Esophagus mucosa (tissue), 1 donor: ENCODE measurements at regions not wholly inside any gene's neighbourhood (a gene's known extent, or its start where the extent isn't known, plus 50 kb on each side); places are given as distances from the start of the nearest gene placed in this dataset.
"Not testable (repeated sequence)": the region's sequence is repeated elsewhere in the genome, so short reads cannot be mapped to it uniquely, and the experiment has no call there.

Source experiments
- ATAC-seq: fragments of 200-7000 bp; cut with Tn5 transposase; one replicate; pipeline ENCODE4 v1.9.1; 2020
- donor health status: DM: yes; HTN: yes; CAD: no.

DNA sequence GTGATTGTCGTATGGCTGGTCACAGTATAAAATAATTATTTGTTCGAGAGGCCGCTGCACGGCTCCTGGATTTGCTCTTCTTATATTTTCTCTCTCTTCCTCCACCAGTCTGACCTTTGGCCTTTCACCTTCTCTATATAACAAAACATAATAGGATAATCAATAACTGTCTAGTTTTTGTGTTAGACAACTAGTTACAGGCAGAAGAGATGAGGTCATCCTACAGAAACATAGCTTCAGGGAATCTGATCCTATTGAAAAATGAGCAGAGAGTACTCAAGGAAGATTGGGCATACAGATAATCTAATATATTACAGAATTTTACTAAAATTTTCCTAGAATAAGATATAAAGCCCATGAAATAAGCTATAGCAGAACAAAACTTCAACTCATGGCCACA, 731.3 kb upstream of the SLC39A10 start:
- ATAC-seq, result no peak

- no peak for ATAC-seq
These were observed 739.5 kb upstream of the SLC39A10 start for GRCh38 chr2:194917519-194917918.

DNA sequence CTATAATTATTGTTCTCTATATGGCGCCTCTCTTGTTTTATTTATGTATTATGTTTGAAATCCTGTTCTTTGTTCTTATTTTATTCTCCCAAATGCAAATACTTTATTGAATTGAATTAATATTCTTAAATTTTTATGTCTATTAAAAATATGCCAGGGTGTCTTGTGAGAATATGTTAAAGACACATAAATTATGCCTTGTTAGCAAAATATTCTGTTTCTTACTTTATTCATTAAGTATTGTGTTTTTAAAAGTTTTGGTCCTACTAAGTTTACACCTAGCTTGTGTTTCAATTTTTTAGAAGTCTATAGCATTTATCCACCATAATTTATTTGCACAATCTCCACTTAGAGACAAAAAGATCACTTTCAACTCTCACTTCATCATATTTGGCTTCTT, 741.5 kb upstream of the SLC39A10 start:
- no peak for ATAC-seq

DNA sequence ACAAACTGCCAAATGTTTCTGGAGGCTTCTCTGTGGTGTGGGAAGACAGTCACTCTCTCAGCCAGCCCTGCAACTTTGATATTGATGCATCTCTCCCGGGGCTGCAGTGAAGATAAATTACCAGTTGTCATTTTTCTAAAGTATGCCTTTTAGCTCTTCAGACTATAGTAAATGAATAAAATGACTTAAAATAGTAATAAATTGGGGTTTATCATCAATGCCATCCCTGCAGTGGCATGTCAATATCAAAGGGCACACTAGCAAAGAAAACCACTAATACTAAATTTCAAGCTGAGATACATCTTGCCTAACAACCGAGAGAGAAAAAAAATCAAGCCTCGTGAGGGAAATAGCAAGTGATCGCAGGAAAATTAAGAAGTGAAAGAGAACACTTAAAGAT, 749.5 kb upstream of the SLC39A10 start:
- ATAC-seq, result no peak

GRCh38 chr2:194896871-194897270, 760.2 kb upstream of the SLC39A10 start:
- ATAC-seq, result no peak

GRCh38 chr2:194883711-194884110, 773.3 kb upstream of the SLC39A10 start:
- no peak for ATAC-seq

GRCh38 chr2:194870974-194871535, 786.0 kb upstream of the SLC39A10 start:
- ATAC-seq, result no peak

GRCh38 chr2:194867328-194867727, 789.7 kb upstream of the SLC39A10 start:
- ATAC-seq, result no peak

DNA sequence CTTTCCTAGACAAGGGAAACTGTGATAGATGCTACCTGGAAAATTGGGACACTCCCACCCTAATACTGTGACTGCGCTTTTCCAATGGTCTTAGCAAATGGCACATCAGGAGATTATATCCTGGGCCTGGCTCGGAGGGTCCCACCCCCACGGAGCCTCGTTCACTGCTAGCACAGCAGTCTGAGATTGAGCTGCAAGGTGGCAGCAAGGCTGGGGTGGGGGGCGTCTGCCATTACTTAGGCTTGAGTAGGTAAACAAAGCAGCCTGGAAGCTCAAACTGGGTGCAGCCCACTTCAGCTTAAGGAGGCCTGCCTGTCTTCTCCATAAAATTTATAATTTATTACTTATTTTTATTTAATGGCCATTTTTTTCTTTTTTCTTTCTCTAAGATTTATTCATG, 802.1 kb upstream of the SLC39A10 start:
- no peak for ATAC-seq

DNA sequence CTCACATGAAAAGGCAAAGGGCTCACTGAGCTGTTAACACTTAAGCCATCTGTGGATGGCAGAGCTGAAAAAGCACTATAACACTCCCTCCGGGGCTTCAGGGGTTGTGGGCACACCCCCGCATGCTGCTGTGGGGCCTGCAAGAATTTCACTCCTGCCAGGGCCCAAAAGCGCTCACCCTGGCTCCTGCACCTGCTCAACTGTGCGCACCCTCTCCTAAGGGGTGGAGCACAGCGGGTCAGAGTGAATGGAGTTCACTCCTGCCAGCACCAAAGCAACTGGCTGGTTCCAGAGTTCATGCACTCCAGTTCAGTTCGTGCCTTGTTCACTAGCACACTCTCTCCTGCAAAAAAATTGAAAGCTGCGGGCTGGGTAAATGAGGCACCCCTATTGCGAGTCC, 814.2 kb upstream of the SLC39A10 start:
- ATAC-seq, result no peak

DNA sequence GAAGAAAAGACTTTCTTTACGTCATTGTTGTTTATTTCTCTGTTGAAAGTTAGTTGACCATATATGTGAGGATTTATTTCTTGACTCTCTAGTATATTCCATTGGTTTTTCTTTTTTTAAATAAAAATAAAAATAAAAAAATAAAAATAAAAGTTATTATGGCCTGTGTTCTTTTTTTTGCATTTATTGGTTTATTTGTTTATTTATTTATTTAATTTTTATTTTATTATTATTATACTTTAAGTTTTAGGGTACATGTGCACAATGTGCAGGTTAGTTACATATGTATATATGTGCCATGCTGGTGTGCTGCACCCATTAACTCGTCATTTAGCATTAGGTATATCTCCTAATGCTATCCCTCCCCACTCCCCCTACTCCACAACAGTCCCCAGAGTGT, 822.7 kb upstream of the SLC39A10 start:
- not testable (repeated sequence) for ATAC-seq

DNA sequence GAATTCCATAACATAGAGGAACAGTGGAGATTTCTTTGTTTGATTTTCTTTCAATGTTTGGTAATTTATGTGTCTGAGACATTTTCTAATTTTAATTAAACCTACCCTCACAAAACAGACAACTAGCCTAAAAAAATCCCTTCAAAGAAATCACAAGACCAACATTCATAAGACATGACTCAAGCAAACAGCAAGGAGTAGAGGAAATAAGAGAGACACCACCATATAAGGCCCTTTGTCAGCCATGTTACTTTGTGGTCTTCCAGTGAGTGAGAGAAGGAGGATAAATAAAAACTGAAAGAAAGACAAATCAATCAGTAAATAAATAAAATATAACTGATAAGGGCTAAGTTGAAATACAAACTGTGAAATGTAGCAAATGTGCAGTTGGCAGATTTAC, 830.8 kb upstream of the SLC39A10 start:
- no peak for ATAC-seq

DNA sequence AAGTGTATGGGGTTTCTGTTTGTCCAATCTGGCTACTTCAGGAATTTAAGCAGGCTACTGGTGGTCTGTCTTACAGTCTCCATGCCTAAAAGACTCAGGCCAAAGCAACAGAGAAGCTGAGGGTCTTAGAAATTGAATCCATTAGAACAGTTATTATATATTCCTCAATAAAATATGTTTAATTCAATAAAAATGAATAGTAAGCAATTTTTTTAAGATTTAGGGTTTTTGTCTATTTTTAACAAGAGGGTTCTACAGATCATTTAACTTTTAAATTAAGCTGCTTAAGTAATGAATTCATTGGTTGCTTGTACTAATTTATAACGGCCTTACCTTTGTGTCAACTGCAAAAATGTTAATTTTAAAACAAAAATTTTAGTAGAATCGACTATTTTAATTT, 832.6 kb upstream of the SLC39A10 start:
- ATAC-seq, result no peak

DNA sequence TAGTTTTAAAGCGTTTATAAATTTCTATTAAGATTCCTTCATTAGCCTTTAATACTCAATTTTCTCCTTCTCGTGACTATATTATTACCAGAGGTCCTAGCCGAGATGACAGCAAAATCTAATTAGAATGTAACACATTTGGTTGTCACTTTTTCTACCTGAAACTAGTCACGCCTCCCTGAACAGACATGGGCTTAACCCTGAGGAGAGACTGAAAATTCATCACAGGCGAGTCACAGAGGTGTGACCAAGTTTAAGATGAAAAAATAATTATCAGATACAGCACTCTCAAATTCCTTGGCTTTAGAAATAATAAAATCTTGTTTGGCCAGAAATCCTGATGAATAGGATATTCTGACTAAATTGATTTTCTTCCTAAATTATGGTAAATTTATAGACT, 834.4 kb upstream of the SLC39A10 start:
- ATAC-seq, result no peak

- no peak for ATAC-seq
These were observed 834.9 kb upstream of the SLC39A10 start for GRCh38 chr2:194822097-194822496.

- ATAC-seq, result no peak
These were observed 837.7 kb upstream of the SLC39A10 start for GRCh38 chr2:194819367-194819766.

DNA sequence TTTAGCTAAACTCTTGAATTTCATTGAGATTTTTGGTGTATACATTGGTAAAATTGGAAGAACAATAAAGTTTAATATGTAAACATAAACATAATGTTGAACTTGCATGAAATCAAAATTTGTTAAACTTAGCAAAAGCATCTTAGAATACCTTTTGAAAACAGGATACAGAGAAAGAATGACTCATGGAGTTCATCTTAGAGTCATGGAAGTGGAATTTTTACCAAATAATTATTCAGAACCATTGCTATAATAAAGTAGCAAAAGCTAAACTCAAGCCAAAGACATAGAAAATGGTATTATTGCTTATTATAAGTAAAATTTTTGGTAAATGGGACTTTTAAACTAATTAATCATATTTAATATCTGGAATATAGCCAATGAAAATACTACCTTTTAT, 841.6 kb upstream of the SLC39A10 start:
- no peak for ATAC-seq

DNA sequence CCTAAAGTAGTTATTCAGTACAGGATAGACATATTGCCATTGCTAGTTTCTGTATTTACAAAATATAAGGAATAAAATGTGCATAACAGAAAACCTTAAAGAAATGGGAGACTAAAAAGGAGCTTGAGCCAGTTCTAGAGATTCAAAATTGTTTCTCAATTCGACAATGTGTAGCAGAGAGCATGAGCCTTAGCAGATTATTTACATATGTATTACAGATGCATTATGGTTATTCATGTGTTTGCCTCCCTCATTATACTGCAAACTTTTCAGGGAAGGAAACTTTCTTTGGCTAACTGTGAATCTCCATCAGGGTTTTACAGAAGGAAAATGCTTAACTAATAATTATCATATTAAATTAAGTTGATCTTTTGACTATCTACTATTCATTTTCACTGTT, 854.4 kb upstream of the SLC39A10 start:
- no peak for ATAC-seq

GRCh38 chr2:194787071-194787470, 870.0 kb upstream of the SLC39A10 start:
- ATAC-seq, result not testable (repeated sequence)

GRCh38 chr2:194771394-194771793, 885.6 kb upstream of the SLC39A10 start:
- not testable (repeated sequence) for ATAC-seq

GRCh38 chr2:194769030-194769429, 888.0 kb upstream of the SLC39A10 start:
- no peak for ATAC-seq

DNA sequence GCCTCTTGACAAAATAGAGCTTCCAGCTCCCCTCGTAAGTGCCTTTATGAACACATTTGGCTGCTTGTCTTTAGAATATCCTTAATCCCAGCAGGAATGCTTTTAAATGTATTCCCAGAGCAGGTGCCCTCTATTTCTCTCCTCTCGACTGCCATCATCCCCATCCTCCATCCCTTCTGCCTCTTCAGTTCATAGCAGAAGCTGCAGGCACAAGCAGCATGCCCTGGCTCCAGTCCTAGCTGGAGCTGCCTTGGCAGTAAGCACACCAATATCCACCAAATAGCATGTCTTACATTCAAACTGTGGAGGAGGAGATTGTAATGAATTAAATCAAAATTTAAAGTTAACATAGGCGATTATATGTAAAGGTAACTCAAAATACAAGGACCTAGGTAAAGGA, 891.3 kb upstream of the SLC39A10 start:
- ATAC-seq, result no peak

- no peak for ATAC-seq
These were observed 906.1 kb upstream of the SLC39A10 start for GRCh38 chr2:194750926-194751325.

DNA sequence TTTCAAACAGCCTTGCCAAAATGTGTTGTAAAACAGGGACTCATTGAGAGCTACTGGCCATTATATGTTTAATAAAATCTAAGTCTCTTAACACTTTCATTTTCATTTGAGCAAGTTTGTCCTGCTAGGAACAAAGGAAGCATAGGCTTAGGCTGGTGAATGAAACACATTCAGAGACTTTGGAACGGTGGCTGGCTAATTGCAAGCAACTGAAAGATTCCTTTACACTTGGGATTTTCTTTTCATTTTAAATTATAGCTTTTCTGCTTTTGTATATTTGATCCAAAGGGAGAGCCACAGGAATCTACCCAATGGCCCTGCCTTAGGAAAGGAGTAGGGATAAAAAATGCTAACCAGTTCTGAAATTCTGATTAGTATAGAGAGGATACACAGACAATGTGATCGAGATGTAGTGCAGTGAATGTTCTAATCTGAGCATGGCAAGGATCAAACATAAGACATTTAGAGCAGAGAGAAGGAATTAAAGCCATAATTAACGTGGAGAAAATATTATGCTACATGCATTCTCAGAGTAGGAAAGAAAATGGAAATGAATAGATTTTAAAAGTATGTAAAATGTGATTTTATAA, 911.4 kb upstream of the SLC39A10 start:
- no peak for ATAC-seq

GRCh38 chr2:194742706-194743105, 914.3 kb upstream of the SLC39A10 start:
- ATAC-seq, result no peak
